ENCODE measurements at regions not wholly inside any gene's neighbourhood (a gene's known extent, or its start where the extent isn't known, plus 50 kb on each side); places are given as distances from the start of the nearest gene placed in this dataset.

GRCh38 chr4:72627723-72628122 is 58.7 kb upstream of the ADAMTS3 start:
- no peak for ATAC-seq
- POLR2A ChIA-PET = no interaction called here
- DNase-seq (ENCODE audit: low spot score) = no peak

More at GRCh38 chr4:72627723-72628122, 58.7 kb upstream of the ADAMTS3 start:
- CTCF ChIA-PET = no interaction called here
- Mint-ChIP-seq H3K9me3 (peaks cover 19% of the 10 kb centered on the region), H3K4me1 (peaks cover 4% of the 10 kb centered on the region; the same call in 1 of the 2 replicates), H3K27me3 (ENCODE audit: low read depth) (no peaks in the 10 kb centered on the region), H3K4me3 (no peak overlapping the region), H3K27ac (no peak overlapping the region), H3K36me3 (peaks cover 10% of the 10 kb centered on the region)
- TF ChIP-seq ZNF219 (CRISPR knock-in tag; IDR thresholded peaks at IDR 0.05; ENCODE audit: borderline replicate concordance) (no peak), FOXJ3 (CRISPR knock-in tag; IDR thresholded peaks at IDR 0.05; ENCODE audit: borderline replicate concordance) (no peak), TEAD1 (CRISPR knock-in tag; IDR thresholded peaks at IDR 0.05) (no peak), PRRX2 (CRISPR knock-in tag; IDR thresholded peaks at IDR 0.05) (no peak), GTF2I (CRISPR knock-in tag; conservative IDR thresholded peaks at IDR 0.05) (no peak), CBFB (CRISPR knock-in tag; IDR thresholded peaks at IDR 0.05; ENCODE audit: low read depth) (no peak), MLX (CRISPR knock-in tag; IDR thresholded peaks at IDR 0.05) (no peak), NR3C1 (CRISPR knock-in tag; conservative IDR thresholded peaks at IDR 0.05; ENCODE audit: low read depth) (no peak)
- TF ChIP-seq, protein P1, sequence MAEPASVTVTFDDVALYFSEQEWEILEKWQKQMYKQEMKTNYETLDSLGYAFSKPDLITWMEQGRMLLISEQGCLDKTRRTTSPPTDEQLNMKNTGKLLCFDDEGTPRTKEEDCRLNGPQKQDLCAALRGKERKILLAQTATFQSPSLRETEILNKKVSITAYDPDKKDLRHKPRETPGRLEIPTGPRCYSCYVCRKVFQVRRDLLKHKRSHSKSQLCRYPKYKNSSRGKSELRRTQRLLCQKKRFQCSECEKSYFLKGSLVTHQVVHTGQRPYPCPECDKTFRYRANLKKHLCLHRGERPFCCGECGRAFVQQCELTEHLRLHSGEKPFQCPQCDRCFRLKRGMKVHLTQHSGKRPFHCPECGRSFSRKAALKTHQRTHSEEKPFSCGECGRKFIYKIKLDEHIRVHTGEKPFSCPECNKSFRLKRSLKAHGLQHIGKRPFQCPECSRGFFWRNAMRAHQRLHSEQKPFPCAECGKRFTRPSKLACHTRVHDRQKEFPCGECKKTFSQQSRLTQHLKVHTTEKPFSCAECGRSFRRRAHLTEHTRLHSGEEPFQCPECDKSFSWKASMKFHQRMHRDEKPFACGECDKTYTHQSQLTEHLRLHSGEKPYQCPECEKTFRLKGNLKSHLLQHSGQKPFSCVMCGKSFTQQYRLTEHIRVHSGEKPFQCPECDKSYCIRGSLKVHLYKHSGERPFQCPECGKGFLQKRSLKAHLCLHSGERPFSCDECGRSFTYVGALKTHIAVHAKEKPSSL (CRISPR knock-in tag; conservative IDR thresholded peaks at IDR 0.05) = no peak
- TF ChIP-seq, protein P2, sequence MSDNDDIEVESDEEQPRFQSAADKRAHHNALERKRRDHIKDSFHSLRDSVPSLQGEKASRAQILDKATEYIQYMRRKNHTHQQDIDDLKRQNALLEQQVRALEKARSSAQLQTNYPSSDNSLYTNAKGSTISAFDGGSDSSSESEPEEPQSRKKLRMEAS (CRISPR knock-in tag; IDR thresholded peaks at IDR 0.05) = no peak
- TF ChIP-seq, protein P3, sequence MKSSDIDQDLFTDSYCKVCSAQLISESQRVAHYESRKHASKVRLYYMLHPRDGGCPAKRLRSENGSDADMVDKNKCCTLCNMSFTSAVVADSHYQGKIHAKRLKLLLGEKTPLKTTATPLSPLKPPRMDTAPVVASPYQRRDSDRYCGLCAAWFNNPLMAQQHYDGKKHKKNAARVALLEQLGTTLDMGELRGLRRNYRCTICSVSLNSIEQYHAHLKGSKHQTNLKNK (CRISPR knock-in tag; IDR thresholded peaks at IDR 0.05) = no peak

Data from WTC11 (cell line).